ENCODE measurements at regions not wholly inside any gene's neighbourhood (a gene's known extent, or its start where the extent isn't known, plus 50 kb on each side); places are given as distances from the start of the nearest gene placed in this dataset.
"Not testable (repeated sequence)": the region's sequence is repeated elsewhere in the genome, so short reads cannot be mapped to it uniquely, and the experiment has no call there.

DNA sequence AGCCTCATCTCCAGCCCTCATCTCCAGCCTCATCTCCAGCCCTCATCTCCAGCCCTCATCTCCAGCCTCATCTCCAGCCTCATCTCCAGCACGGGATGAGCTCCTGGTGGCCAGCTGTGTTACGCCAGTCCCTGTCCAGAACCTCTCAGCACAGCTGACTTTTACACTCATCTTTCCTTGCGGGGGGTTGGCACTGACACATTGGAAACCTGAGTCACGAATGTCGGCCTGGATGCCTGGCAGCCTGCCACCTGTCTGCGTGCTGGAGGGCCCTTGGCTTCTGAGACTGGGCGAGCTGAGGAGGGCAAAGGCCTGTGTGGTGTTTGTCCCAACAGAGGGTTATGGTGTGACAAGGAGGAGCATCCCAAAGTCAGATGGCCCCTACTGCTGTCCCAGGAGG is 66.1 kb upstream of the HGFAC start:
- Histone ChIP-seq H3K9me3 (ENCODE audit: low read length) (peaks cover 25% of the 10 kb centered on the region), H3K27me3 (ENCODE audit: insufficient read depth, low read length) (no peaks in the 10 kb centered on the region), H3K4me1 (ENCODE audit: insufficient read depth, low read length) (peaks cover 19% of the 10 kb centered on the region), H2AFZ (ENCODE audit: low read depth, low read length) (no peak overlapping the region), H3K4me3 (ENCODE audit: low read length) (no peak overlapping the region), H3K36me3 (ENCODE audit: insufficient read depth, low read length) (peaks cover 13% of the 10 kb centered on the region)

DNA sequence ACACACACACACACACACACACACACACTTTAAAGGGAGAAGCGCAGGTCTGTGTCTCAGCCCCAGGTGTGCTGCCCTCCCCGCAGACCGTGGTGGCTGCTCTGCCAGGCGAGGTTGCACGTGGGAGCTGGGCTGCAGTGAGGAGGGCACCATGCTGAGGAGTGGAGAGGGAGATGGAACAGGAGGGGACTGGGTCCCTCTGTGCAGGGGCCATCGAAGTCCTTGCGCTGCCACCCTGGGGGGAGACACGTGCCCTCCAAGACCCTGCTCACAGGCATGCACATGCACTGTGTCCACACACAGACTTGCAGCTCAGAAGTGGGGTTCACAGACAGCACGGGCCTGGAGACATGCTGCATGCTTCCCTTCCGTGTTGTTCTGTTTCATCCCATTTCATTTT is 65.5 kb upstream of the HGFAC start:
- Histone ChIP-seq H2AFZ (ENCODE audit: low read depth, low read length) (no peak overlapping the region), H3K27me3 (ENCODE audit: insufficient read depth, low read length) (no peaks in the 10 kb centered on the region), H3K9me3 (ENCODE audit: low read length) (peaks cover 27% of the 10 kb centered on the region), H3K36me3 (ENCODE audit: insufficient read depth, low read length) (peaks cover 13% of the 10 kb centered on the region), H3K4me3 (ENCODE audit: low read length) (no peak overlapping the region), H3K4me1 (ENCODE audit: insufficient read depth, low read length) (peaks cover 13% of the 10 kb centered on the region)

DNA sequence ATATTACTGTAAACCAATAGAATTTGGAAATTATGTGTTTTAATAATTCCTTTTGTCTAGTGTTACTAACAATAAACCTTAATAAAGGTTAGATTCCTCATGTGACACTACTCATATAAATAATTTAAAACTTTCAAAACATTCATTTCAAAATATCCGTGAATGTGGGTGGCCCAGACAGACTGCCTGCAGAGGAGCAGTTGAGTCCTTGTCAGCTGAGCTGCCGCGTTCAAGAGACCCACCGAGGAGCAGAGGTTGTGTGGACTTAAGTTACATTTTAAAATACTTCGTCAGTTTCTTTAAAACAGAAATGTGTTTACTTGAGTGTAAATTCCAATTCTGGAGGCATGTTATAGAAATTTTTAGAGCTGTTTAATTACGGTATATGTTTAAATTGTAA is 64.2 kb upstream of the HGFAC start:
- Histone ChIP-seq H3K9me3 (ENCODE audit: low read length) (peaks cover 34% of the 10 kb centered on the region), H2AFZ (ENCODE audit: low read depth, low read length) (no peak overlapping the region), H3K27me3 (ENCODE audit: insufficient read depth, low read length) (no peaks in the 10 kb centered on the region), H3K4me3 (ENCODE audit: low read length) (no peak overlapping the region), H3K4me1 (ENCODE audit: insufficient read depth, low read length) (peaks cover under 1% of the 10 kb centered on the region), H3K36me3 (ENCODE audit: insufficient read depth, low read length) (peaks cover 15% of the 10 kb centered on the region)

DNA sequence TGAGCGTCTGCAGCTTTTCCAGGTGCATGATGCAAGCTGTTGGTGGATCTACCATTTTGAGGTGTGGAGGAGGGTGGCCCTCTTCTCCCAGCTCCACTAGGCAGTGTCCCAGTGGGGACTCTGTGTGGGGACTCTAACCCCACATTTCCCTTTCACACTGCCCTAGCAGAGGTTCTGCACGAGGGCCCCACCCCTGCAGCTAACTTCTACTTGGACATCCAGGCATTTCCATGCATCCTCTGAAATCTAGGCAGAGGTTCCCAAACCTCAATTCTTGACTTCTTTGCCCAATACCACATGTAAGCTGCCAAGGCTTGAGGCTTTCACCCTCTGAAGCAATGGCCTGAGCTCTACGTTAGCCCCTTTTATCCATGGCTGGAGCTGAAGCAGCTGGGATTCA is 61.4 kb upstream of the HGFAC start:
- not testable (repeated sequence) for H2AFZ ChIP-seq (ENCODE audit: low read depth, low read length); H3K4me1 ChIP-seq (ENCODE audit: insufficient read depth, low read length); H3K4me3 ChIP-seq (ENCODE audit: low read length); H3K27me3 ChIP-seq (ENCODE audit: insufficient read depth, low read length)
- peaks cover 29% of the 10 kb centered on the region for H3K9me3 ChIP-seq (ENCODE audit: low read length)
- peaks cover 15% of the 10 kb centered on the region for H3K36me3 ChIP-seq (ENCODE audit: insufficient read depth, low read length)

DNA sequence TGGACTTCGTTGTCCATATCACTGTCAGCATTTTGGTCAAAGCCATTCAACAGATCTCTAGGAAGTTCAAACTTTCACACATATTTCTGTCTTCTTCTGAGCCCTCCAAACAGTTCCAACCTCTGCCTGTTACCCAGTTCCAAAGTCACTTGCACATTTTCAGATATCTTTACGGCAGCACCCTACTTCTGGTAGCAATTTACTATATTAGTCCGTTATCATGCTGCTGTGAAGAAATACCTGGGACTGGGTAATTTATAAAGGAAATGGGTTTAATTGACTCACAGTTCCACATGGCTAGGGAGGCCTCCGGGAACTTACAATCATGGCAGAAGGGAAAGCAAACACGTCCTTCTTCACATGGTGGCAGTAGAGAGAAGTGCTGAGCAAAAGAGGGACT is 60.6 kb upstream of the HGFAC start:
- H2AFZ ChIP-seq (ENCODE audit: low read depth, low read length); H3K4me1 ChIP-seq (ENCODE audit: insufficient read depth, low read length); H3K27me3 ChIP-seq (ENCODE audit: insufficient read depth, low read length); H3K36me3 ChIP-seq (ENCODE audit: insufficient read depth, low read length); H3K4me3 ChIP-seq (ENCODE audit: low read length): not testable (repeated sequence)
- peaks cover 28% of the 10 kb centered on the region for H3K9me3 ChIP-seq (ENCODE audit: low read length)

DNA sequence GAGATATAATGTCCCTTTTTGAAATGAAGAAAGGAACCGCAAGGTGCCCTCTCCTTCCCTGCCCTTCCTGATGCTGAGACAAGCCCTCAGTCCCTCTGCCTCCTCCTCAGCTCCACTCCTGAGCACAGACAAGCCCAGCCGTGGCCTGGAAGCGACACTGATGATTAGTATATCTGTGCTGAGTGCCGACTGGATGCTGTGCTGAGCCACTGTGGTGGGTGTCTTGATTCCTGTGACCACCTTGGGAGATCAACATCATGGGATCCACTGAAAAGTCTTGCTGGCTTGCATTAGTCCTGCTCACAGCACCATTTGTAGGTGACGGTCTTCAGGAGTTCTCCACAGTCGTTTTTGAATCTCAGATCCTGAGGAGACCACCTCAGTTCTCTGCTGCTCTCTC is 59.5 kb upstream of the HGFAC start:
- H3K4me3 ChIP-seq (ENCODE audit: low read length) = no peak overlapping the region
- peaks cover 11% of the 10 kb centered on the region for H3K4me1 ChIP-seq (ENCODE audit: insufficient read depth, low read length)
- H3K9me3 ChIP-seq (ENCODE audit: low read length) = peaks cover 23% of the 10 kb centered on the region
- no peak overlapping the region for H2AFZ ChIP-seq (ENCODE audit: low read depth, low read length)
- no peaks in the 10 kb centered on the region for H3K27me3 ChIP-seq (ENCODE audit: insufficient read depth, low read length)
- peaks cover 3% of the 10 kb centered on the region for H3K36me3 ChIP-seq (ENCODE audit: insufficient read depth, low read length)

DNA sequence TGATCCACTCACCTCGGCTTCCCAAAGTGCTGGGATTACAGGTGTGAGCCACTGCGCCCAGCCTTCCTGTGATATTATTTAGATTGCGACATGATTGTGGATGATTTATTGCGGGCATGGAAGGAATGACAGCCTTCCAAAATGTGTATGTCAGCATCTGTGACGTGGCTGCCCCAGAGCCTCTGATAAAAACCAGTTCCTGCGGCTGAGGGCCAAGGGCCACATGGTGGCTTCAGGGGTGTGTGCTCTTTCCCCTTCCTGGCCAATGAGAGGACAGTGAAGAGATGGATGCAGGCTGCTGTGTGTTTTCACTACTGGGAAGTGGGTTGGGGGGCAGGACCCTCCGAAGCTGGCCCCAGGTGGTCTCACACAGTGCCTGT is 57.4 kb upstream of the HGFAC start:
- Histone ChIP-seq H3K36me3 (ENCODE audit: insufficient read depth, low read length) (peaks cover 3% of the 10 kb centered on the region), H3K27me3 (ENCODE audit: insufficient read depth, low read length) (no peaks in the 10 kb centered on the region), H3K9me3 (ENCODE audit: low read length) (peaks cover 17% of the 10 kb centered on the region), H3K4me1 (ENCODE audit: insufficient read depth, low read length) (peaks cover 28% of the 10 kb centered on the region), H3K4me3 (ENCODE audit: low read length) (no peak overlapping the region), H2AFZ (ENCODE audit: low read depth, low read length) (no peak overlapping the region)

DNA sequence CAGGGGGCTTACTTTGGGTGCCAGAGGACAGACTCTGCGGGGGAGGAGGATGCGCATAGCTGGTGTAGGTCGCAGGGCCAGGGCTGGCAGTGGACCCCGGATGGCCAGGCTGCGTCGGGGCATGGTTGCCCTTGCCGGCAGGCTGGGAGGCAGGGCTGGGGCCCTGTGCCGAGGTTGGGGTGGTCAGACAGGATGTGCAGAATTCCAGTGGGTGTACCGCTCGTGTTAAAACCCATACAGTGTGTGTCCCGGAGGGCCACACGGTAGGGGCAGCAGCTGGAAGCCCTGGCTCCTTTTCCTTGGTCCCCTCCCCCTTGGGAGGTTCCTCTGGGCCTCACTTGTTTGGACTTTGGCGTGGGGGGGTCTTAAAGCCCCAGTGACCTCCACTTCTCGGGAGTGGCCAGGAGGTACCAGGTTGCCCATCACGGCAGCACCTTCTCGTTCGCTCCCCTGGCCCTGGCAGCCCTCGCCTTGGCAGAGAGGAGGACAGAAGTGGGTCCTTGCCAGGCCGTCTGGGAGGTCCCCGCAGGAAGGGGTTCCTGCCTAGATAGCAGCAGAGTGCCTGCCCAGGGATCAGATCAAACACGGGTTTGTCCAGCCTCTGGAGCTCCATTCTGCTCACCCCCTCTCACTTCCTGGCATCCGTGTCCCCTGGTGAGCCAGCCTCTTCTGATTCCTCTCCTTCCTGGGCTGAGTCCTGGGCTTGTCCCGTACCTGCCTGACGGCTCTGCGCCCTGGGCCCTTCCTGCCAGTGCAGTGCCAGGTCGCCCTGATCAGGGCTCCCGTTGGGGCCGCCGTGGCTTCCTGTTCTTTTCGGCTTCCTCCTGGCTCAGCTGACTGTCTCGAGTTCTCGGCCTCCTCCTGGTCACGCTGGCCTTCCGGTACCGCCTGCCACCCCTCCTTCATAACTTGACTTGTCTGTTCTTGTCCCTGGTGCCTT is 56.7 kb upstream of the HGFAC start:
- no peak overlapping the region for H3K4me3 ChIP-seq (ENCODE audit: low read length)
- H2AFZ ChIP-seq (ENCODE audit: low read depth, low read length) = no peak overlapping the region
- peaks cover 28% of the 10 kb centered on the region for H3K4me1 ChIP-seq (ENCODE audit: insufficient read depth, low read length)

DNA sequence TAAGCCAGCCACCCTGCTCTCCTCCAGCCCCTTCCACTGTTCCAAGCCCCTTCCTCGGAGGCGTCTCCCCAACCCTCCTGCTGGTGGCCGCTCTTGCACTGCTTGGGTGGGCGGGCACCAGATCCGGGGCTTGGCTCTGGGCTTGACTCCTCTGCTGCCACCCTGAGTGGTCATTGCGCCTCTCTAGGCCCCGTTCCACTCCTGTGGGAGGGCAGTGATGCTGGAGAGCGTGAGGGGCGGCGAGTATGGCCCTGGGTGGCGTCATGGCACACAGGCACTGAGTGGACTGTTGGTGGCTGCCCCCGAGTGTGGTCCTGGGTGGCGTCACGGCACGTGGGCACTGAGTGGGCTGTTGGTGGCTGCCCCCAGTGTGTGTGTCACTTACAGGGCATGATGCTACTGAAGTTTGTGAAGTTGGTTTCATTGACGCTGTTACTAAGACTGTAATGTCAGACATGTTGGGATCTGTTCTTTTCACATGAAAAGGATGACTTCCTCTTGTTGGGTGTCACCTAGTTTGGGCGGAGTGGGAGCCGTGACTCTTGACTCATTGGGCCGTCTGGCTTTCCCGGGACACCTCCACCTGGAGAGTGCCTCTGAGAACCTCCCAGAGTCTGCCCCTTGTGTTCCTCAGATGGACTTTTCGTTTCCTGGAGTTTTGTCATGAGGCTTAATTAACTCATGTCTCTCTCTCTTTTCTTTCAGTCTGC is 55.9 kb upstream of the HGFAC start:
- H3K36me3 ChIP-seq (ENCODE audit: insufficient read depth, low read length) = peaks cover 3% of the 10 kb centered on the region
- H3K4me1 ChIP-seq (ENCODE audit: insufficient read depth, low read length) = peaks cover 28% of the 10 kb centered on the region
- no peak overlapping the region for H3K4me3 ChIP-seq (ENCODE audit: low read length)
- H3K27me3 ChIP-seq (ENCODE audit: insufficient read depth, low read length) = no peaks in the 10 kb centered on the region
- peaks cover 8% of the 10 kb centered on the region for H3K9me3 ChIP-seq (ENCODE audit: low read length)
- no peak overlapping the region for H2AFZ ChIP-seq (ENCODE audit: low read depth, low read length)

More for the DNA sequence above, 56.7 kb upstream of the HGFAC start:
- Histone ChIP-seq H3K36me3 (ENCODE audit: insufficient read depth, low read length) (peaks cover 3% of the 10 kb centered on the region), H3K27me3 (ENCODE audit: insufficient read depth, low read length) (no peaks in the 10 kb centered on the region), H3K9me3 (ENCODE audit: low read length) (peaks cover 15% of the 10 kb centered on the region)

DNA sequence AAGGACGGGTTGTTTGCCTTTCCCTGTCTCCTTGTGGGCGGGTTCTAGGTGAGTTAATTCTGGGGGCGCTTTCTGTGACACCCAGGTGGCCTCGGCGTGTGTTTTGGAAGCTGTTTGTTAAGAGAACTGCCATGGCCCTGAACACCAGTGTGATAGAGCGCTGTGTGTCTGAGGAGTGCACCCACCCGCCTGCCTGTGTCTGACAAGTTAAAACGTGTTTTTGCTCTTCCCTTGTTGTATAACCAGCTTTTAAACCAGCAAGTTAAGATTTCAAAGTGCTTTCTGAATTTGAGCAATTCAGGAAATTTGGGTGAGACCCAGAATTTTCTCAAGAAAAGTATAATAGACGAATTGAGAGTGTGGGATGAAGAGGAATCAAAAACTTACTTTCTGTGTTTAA is 55.2 kb upstream of the HGFAC start:
- no peak overlapping the region for H3K4me3 ChIP-seq (ENCODE audit: low read length)
- H3K4me1 ChIP-seq (ENCODE audit: insufficient read depth, low read length) = peaks cover 28% of the 10 kb centered on the region

DNA sequence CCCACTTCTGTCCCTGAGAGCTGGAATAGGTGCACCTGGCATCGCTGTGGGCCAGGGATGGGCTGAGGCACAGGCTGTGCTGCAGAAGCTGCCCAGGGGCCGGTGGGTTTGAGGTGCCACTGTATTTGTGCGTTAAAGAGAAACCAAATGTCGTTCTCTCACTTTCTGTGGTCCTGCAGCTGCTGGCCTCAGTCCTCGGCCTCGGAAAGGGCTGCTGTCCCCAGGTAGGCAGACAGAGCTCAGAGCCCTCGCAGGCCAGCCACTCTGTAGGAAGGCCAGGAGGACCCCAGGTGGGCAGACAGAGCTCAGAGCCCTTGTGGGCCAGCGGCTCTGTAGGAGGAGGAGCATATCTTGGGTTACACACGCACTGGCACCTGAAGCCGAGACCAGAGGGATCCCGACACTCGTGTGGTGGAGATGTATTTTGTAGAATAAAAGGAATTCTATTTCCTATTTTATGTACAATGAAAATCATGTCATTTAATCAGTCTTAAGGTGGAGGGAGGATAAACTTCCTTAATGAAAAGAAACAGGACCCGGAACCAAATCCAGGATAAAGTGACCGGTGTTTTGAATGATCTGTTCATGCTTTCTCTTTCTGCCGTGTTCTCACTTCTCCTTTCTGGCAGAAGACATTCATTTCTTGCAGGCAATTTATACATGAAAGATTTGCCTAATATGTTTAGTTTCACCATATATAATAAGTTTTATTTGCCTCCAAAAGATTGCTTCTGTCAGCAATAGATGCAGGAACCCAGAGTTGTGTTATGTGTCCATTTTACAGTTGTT is 54.4 kb upstream of the HGFAC start:
- H3K4me1 ChIP-seq (ENCODE audit: insufficient read depth, low read length) = peaks cover 31% of the 10 kb centered on the region
- no peaks in the 10 kb centered on the region for H3K27me3 ChIP-seq (ENCODE audit: insufficient read depth, low read length)
- H3K9me3 ChIP-seq (ENCODE audit: low read length) = peaks cover 1% of the 10 kb centered on the region
- H3K36me3 ChIP-seq (ENCODE audit: insufficient read depth, low read length) = peaks cover under 1% of the 10 kb centered on the region
- no peak overlapping the region for H2AFZ ChIP-seq (ENCODE audit: low read depth, low read length)
- no peak overlapping the region for H3K4me3 ChIP-seq (ENCODE audit: low read length)

More for the DNA sequence above, 55.2 kb upstream of the HGFAC start:
- Histone ChIP-seq H3K9me3 (ENCODE audit: low read length) (peaks cover 6% of the 10 kb centered on the region), H3K36me3 (ENCODE audit: insufficient read depth, low read length) (peaks cover 3% of the 10 kb centered on the region), H2AFZ (ENCODE audit: low read depth, low read length) (no peak overlapping the region), H3K27me3 (ENCODE audit: insufficient read depth, low read length) (no peaks in the 10 kb centered on the region)

DNA sequence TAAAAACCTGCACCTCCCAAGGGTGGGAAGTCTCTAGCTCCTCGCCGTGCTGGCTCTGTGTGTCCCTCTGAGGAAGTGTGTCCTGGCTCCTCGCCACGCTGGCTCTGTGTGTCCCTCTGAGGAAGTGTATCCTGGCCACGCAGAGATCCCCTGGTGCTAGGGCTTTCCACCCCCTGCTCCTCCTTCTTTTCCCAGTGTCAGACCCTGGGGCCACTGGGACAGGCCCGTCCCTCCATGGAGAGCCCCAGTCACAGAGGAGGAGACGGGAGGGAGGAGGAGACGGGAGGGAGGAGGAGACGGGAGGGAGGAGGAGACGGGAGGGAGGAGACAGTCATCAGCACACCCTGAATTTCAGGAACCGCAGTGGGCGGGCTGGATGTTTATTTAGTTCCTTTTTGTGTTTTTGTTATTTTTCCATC is 53.8 kb upstream of the HGFAC start:
- H3K4me1 ChIP-seq (ENCODE audit: insufficient read depth, low read length) = peaks cover 33% of the 10 kb centered on the region

More for the DNA sequence above, 53.8 kb upstream of the HGFAC start:
- Histone ChIP-seq H3K9me3 (ENCODE audit: low read length) (no peaks in the 10 kb centered on the region), H3K36me3 (ENCODE audit: insufficient read depth, low read length) (no peaks in the 10 kb centered on the region), H3K4me3 (ENCODE audit: low read length) (no peak overlapping the region), H3K27me3 (ENCODE audit: insufficient read depth, low read length) (no peaks in the 10 kb centered on the region), H2AFZ (ENCODE audit: low read depth, low read length) (no peak overlapping the region)

Measured in neuron (in vitro differentiated cells).